OCI-M1 (cell line): ENCODE measurements at regions not wholly inside any gene's neighbourhood (a gene's known extent, or its start where the extent isn't known, plus 50 kb on each side); places are given as distances from the start of the nearest gene placed in this dataset.
"Not testable (repeated sequence)": the region's sequence is repeated elsewhere in the genome, so short reads cannot be mapped to it uniquely, and the experiment has no call there.

Experiments
- DNase-seq: peaks from one replicate; lab custom pipeline; 2025; lab: John Stamatoyannopoulos, UW

GRCh38 chr5:93221773-93222172 is 359.2 kb downstream of the NR2F1-AS1 start:
- no peak for DNase-seq

- no peak for DNase-seq
Measured at GRCh38 chr5:93220431-93220830, 360.6 kb downstream of the NR2F1-AS1 start.

GRCh38 chr5:93219641-93220145 is 361.3 kb downstream of the NR2F1-AS1 start:
- DNase-seq: no peak

GRCh38 chr5:93213111-93213794 is 367.8 kb downstream of the NR2F1-AS1 start:
- not testable (repeated sequence) for DNase-seq

GRCh38 chr5:93209476-93209875 is 371.5 kb downstream of the NR2F1-AS1 start:
- no peak for DNase-seq

- DNase-seq: no peak
Measured at GRCh38 chr5:93208141-93208751, 372.8 kb downstream of the NR2F1-AS1 start.

- DNase-seq: no peak
Measured at GRCh38 chr5:93206203-93206602, 374.8 kb downstream of the NR2F1-AS1 start.

- no peak for DNase-seq
Measured at GRCh38 chr5:93201061-93201460, 380.0 kb downstream of the NR2F1-AS1 start.

- no peak for DNase-seq
Measured at GRCh38 chr5:93196986-93197385, 384.0 kb downstream of the NR2F1-AS1 start.

GRCh38 chr5:93193431-93194347 is 387.3 kb downstream of the NR2F1-AS1 start:
- no peak for DNase-seq

GRCh38 chr5:93192683-93193082 is 388.3 kb downstream of the NR2F1-AS1 start:
- DNase-seq: no peak

GRCh38 chr5:93192087-93192486 is 388.9 kb downstream of the NR2F1-AS1 start:
- DNase-seq: no peak

GRCh38 chr5:93191035-93191817 is 389.8 kb downstream of the NR2F1-AS1 start:
- DNase-seq: no peak

GRCh38 chr5:93189707-93190120 is 391.3 kb downstream of the NR2F1-AS1 start:
- DNase-seq: no peak

GRCh38 chr5:93188876-93189485 is 392.0 kb downstream of the NR2F1-AS1 start:
- DNase-seq: no peak

GRCh38 chr5:93186076-93186682 is 394.8 kb downstream of the NR2F1-AS1 start:
- no peak for DNase-seq

- DNase-seq: no peak
Measured at GRCh38 chr5:93184041-93184440, 397.0 kb downstream of the NR2F1-AS1 start.

- no peak for DNase-seq
Measured at GRCh38 chr5:93179466-93179865, 401.6 kb downstream of the NR2F1-AS1 start.

GRCh38 chr5:93174930-93175329 is 406.1 kb downstream of the NR2F1-AS1 start:
- DNase-seq: no peak

GRCh38 chr5:93165559-93165958 is 415.5 kb downstream of the NR2F1-AS1 start:
- DNase-seq: no peak

GRCh38 chr5:93164690-93165089 is 416.3 kb downstream of the NR2F1-AS1 start:
- DNase-seq: no peak
